NCI-H82 (cell line): ENCODE measurements at regions not wholly inside any gene's neighbourhood (a gene's known extent, or its start where the extent isn't known, plus 50 kb on each side); places are given as distances from the start of the nearest gene placed in this dataset.

Experiments
- DNase-seq: peaks from one replicate; lab custom pipeline; 2025; lab: John Stamatoyannopoulos, UW

- no peak for DNase-seq
Observed at GRCh38 chr10:3426190-3426845, 253.7 kb upstream of the PITRM1 start.

GRCh38 chr10:3425716-3426115, 253.1 kb upstream of the PITRM1 start:
- no peak for DNase-seq

GRCh38 chr10:3425261-3425660, 252.7 kb upstream of the PITRM1 start:
- DNase-seq, result no peak

GRCh38 chr10:3424111-3424851, 251.7 kb upstream of the PITRM1 start:
- DNase-seq, result no peak

GRCh38 chr10:3423384-3423783, 250.8 kb upstream of the PITRM1 start:
- DNase-seq, result no peak

GRCh38 chr10:3422282-3422681, 249.7 kb upstream of the PITRM1 start:
- no peak for DNase-seq

GRCh38 chr10:3421537-3422257, 249.1 kb upstream of the PITRM1 start:
- DNase-seq, result no peak

- DNase-seq, result no peak
Observed at GRCh38 chr10:3420527-3421469, 248.2 kb upstream of the PITRM1 start.

GRCh38 chr10:3419719-3420495, 247.3 kb upstream of the PITRM1 start:
- DNase-seq, result no peak

- no peak for DNase-seq
Observed at GRCh38 chr10:3418926-3419325, 246.3 kb upstream of the PITRM1 start.

- DNase-seq, result no peak
Observed at GRCh38 chr10:3418041-3418754, 245.6 kb upstream of the PITRM1 start.

- no peak for DNase-seq
Observed at GRCh38 chr10:3417096-3417495, 244.5 kb upstream of the PITRM1 start.

- DNase-seq, result no peak
Observed at GRCh38 chr10:3415878-3416605, 243.5 kb upstream of the PITRM1 start.

- no peak for DNase-seq
Observed at GRCh38 chr10:3415038-3415736, 242.6 kb upstream of the PITRM1 start.

GRCh38 chr10:3414667-3415023, 242.1 kb upstream of the PITRM1 start:
- no peak for DNase-seq

- DNase-seq, result no peak
Observed at GRCh38 chr10:3413937-3414666, 241.5 kb upstream of the PITRM1 start.

- no peak for DNase-seq
Observed at GRCh38 chr10:3412646-3413045, 240.1 kb upstream of the PITRM1 start.

GRCh38 chr10:3412071-3412582, 239.5 kb upstream of the PITRM1 start:
- DNase-seq, result no peak
